ENCODE measurements at regions not wholly inside any gene's neighbourhood (a gene's known extent, or its start where the extent isn't known, plus 50 kb on each side); places are given as distances from the start of the nearest gene placed in this dataset.
"Not testable (repeated sequence)": the region's sequence is repeated elsewhere in the genome, so short reads cannot be mapped to it uniquely, and the experiment has no call there.

- no peaks in the 10 kb centered on the region for H3K36me3 Mint-ChIP-seq (ENCODE audit: insufficient read depth, unreplicated experiment)
- H3K27me3 Mint-ChIP-seq (ENCODE audit: insufficient read depth, unreplicated experiment), result no peaks in the 10 kb centered on the region
- TF ChIP-seq CTCF (IDR thresholded peaks at IDR 0.05; ENCODE audit: insufficient read depth in 1 of 2, low read depth in 1 of 2, low read length in 1 of 2, severe bottlenecking in 1 of 2, unreplicated experiment in 1 of 2), result no peak
- no TSS peak for BruUV-seq (replicated peaks)
- ChIA-PET POLR2A (interaction anchor here (0.5 kb wide), 1 partner anchor 24 kb away, joined by 3 read pairs; no protein-coding TSS in a partner anchor), CTCF (interaction anchor here (1.3 kb wide), 1 partner anchor 38 kb away, joined by 4 read pairs; no protein-coding TSS in a partner anchor)
- no peak for DNase-seq
- no peak overlapping the region for H3K4me3 ChIP-seq (ENCODE audit: low read depth, low read length)
- no peak overlapping the region for H3K27ac Mint-ChIP-seq (ENCODE audit: unreplicated experiment)
- no peaks in the 10 kb centered on the region for H3K9me3 Mint-ChIP-seq (ENCODE audit: unreplicated experiment)
- no peaks in the 10 kb centered on the region for H3K4me1 ChIP-seq
- no peaks in the 10 kb centered on the region for H3K27me3 ChIP-seq (replicated peaks; ENCODE audit: control insufficient read depth, insufficient read depth, low read length)
- no peak overlapping the region for H3K4me3 Mint-ChIP-seq (ENCODE audit: unreplicated experiment)
- no peaks in the 10 kb centered on the region for H3K9me3 ChIP-seq
- intact Hi-C loops (cut with micrococcal nuclease; ENCODE audit: unreplicated experiment), result no loop called here
- no peaks in the 10 kb centered on the region for H3K36me3 ChIP-seq (ENCODE audit: control insufficient read depth, insufficient read depth, low read length)
- no peaks in the 10 kb centered on the region for H3K4me1 Mint-ChIP-seq (ENCODE audit: low read depth, unreplicated experiment)
Observed at GRCh38 chr10:63681993-63682697, 160.9 kb downstream of the REEP3 start.

- H3K4me1 Mint-ChIP-seq (ENCODE audit: low read depth, unreplicated experiment); H3K36me3 Mint-ChIP-seq (ENCODE audit: insufficient read depth, unreplicated experiment); H3K9me3 Mint-ChIP-seq (ENCODE audit: unreplicated experiment); intact Hi-C loops (cut with micrococcal nuclease; ENCODE audit: unreplicated experiment); DNase-seq; H3K36me3 ChIP-seq (ENCODE audit: control insufficient read depth, insufficient read depth, low read length); H3K4me1 ChIP-seq; H3K4me3 Mint-ChIP-seq (ENCODE audit: unreplicated experiment); H3K27ac Mint-ChIP-seq (ENCODE audit: unreplicated experiment); H3K9me3 ChIP-seq; BruUV-seq (replicated peaks); H3K27me3 ChIP-seq (replicated peaks; ENCODE audit: control insufficient read depth, insufficient read depth, low read length); H3K27me3 Mint-ChIP-seq (ENCODE audit: insufficient read depth, unreplicated experiment); H3K4me3 ChIP-seq (ENCODE audit: low read depth, low read length): not testable (repeated sequence)
- CTCF ChIA-PET, result interaction anchor here (1.3 kb wide), 1 partner anchor 38 kb away, joined by 4 read pairs; no protein-coding TSS in a partner anchor
- POLR2A ChIA-PET, result interaction anchor here (0.5 to 0.6 kb wide), 2 partner anchors 24 to 418 kb away, joined by 3 read pairs; no protein-coding TSS in a partner anchor
Observed at GRCh38 chr10:63682698-63683052, 161.5 kb downstream of the REEP3 start.

GRCh38 chr10:63683223-63683622 is 162.0 kb downstream of the REEP3 start:
- POLR2A ChIA-PET, result interaction anchor here (0.6 kb wide), 2 partner anchors 418 to 436 kb away, joined by 3 to 5 read pairs; no protein-coding TSS in a partner anchor
- CTCF ChIA-PET, result no interaction called here
- TF ChIP-seq CTCF (IDR thresholded peaks at IDR 0.05; ENCODE audit: insufficient read depth in 1 of 2, low read depth in 1 of 2, low read length in 1 of 2, severe bottlenecking in 1 of 2, unreplicated experiment in 1 of 2), result no peak

More at GRCh38 chr10:63683223-63683622, 162.0 kb downstream of the REEP3 start:
- BruUV-seq (replicated peaks), result no TSS peak
- DNase-seq, result no peak
- Mint-ChIP-seq H3K27ac (ENCODE audit: unreplicated experiment) (no peak overlapping the region), H3K27me3 (ENCODE audit: insufficient read depth, unreplicated experiment) (no peaks in the 10 kb centered on the region), H3K36me3 (ENCODE audit: insufficient read depth, unreplicated experiment) (no peaks in the 10 kb centered on the region), H3K4me1 (ENCODE audit: low read depth, unreplicated experiment) (no peaks in the 10 kb centered on the region), H3K9me3 (ENCODE audit: unreplicated experiment) (no peaks in the 10 kb centered on the region), H3K4me3 (ENCODE audit: unreplicated experiment) (no peak overlapping the region)
- no peak overlapping the region for H3K4me3 ChIP-seq (ENCODE audit: low read depth, low read length)
- no peaks in the 10 kb centered on the region for H3K9me3 ChIP-seq
- no peaks in the 10 kb centered on the region for H3K36me3 ChIP-seq (ENCODE audit: control insufficient read depth, insufficient read depth, low read length)
- intact Hi-C loops (cut with micrococcal nuclease; ENCODE audit: unreplicated experiment), result no loop called here
- no peaks in the 10 kb centered on the region for H3K27me3 ChIP-seq (replicated peaks; ENCODE audit: control insufficient read depth, insufficient read depth, low read length)
- no peaks in the 10 kb centered on the region for H3K4me1 ChIP-seq

Measured in Caco-2 (cell line).